DND-41 (cell line): ENCODE measurements at regions not wholly inside any gene's neighbourhood (a gene's known extent, or its start where the extent isn't known, plus 50 kb on each side); places are given as distances from the start of the nearest gene placed in this dataset.

ENCODE experiments used
- ATAC-seq: fragments of 200-7000 bp; cut with Tn5 transposase; 3 replicates; pipeline ENCODE4 v1.9.1; 2021; ENCODE audit warnings: low read depth; ENCODE audit not compliant: insufficient read depth
- DNase-seq: peaks from one replicate; pipeline ENCODE4 v3.0.0-alpha.2; 2020
- H2AFZ ChIP-seq: 2 replicates; pipeline ENCODE4 v1.6.0; 2012; ENCODE audit warnings: low read depth, low read length
- H3K27ac ChIP-seq: 2 replicates; pipeline ENCODE4 v1.5.1; 2012; ENCODE audit warnings: low read length, inconsistent platforms
- H3K27me3 ChIP-seq: fragments of 200-600 bp; sonication (generic); 2 replicates; pipeline ENCODE4 v1.6.0; 2012; ENCODE audit warnings: low read length, mild to moderate bottlenecking, inconsistent platforms; ENCODE audit not compliant: insufficient read depth, poor library complexity
- H3K36me3 ChIP-seq: 2 replicates; pipeline ENCODE4 v1.5.1; 2012; ENCODE audit warnings: low read length, inconsistent platforms; ENCODE audit not compliant: insufficient read depth
- H3K4me1 ChIP-seq: 2 replicates; pipeline ENCODE4 v1.5.1; 2012; ENCODE audit warnings: mild to moderate bottlenecking, low read length; ENCODE audit not compliant: insufficient read depth
- H3K4me2 ChIP-seq: 2 replicates; pipeline ENCODE4 v1.6.0; 2012; ENCODE audit warnings: mild to moderate bottlenecking, moderate library complexity, low read length, inconsistent platforms; ENCODE audit not compliant: insufficient read depth
- H3K4me3 ChIP-seq, 2 experiments: fragments of 200-600 bp in 1 of 2; shearing (Covaris generic) in 1 of 2; 2 replicates each; pipeline ENCODE4 v1.5.1; 2012 to 2016; ENCODE audit warnings: inconsistent platforms in 2 of 2, low read length in 2 of 2, mild to moderate bottlenecking in 2 of 2, low read depth in 1 of 2, moderate library complexity in 1 of 2
- H3K79me2 ChIP-seq: 2 replicates; pipeline ENCODE4 v1.6.0; 2012; ENCODE audit warnings: low read length, inconsistent platforms; ENCODE audit not compliant: insufficient read depth
- H3K9ac ChIP-seq: 2 replicates; pipeline ENCODE4 v1.6.0; 2012; ENCODE audit warnings: low read depth, mild to moderate bottlenecking, inconsistent platforms, low read length, moderate library complexity
- H3K9me3 ChIP-seq: 2 replicates; pipeline ENCODE4 v1.5.1; 2012; ENCODE audit warnings: low read length, moderate library complexity, mild to moderate bottlenecking, inconsistent platforms; ENCODE audit not compliant: insufficient read depth, severe bottlenecking
- H4K20me1 ChIP-seq: 2 replicates; pipeline ENCODE4 v1.6.0; 2012; ENCODE audit warnings: low read length; ENCODE audit not compliant: insufficient read depth
- EZH2 ChIP-seq: IDR thresholded peaks from 3 replicates; pipeline ENCODE4 v1.6.1; 2012; ENCODE audit warnings: borderline replicate concordance, low read depth, mild to moderate bottlenecking, moderate library complexity, low read length, inconsistent platforms; ENCODE audit not compliant: severe bottlenecking
- TF ChIP-seq, protein P1 (sequence below): IDR thresholded peaks from 2 replicates; pipeline ENCODE4 v1.5.1; 2012; ENCODE audit warnings: borderline replicate concordance, low read length, moderate library complexity, mild to moderate bottlenecking; ENCODE audit not compliant: poor library complexity, severe bottlenecking; ENCODE audit errors: extremely low read depth

DNA sequence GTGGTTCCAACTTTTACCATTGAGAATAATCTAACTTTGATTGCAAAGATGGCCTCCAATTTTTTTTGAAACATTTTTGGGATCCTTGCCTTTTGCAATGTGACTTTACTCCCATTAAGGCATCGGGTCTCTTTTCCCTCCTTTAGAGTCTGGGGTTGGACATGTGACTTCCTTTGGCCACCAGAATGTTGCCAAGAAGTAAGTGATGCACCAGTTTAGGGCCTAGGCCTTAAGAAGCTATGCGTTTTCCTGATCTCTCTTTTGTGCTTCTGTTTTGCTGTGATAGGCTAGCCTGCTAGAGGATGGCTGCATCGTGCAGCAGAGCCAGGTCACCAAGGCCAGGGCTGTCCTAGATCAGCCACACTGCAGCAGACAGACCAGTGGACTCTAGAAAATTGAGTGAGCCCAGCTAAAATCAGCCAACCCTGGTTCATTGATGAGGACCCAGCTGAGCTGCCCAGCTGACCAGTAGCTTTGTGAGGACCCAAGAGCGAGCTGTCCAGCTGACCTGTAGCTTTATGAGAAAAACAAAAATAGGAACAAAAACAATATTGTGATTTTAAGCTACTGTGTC is 594.0 kb upstream of the JAG1 start:
- Histone ChIP-seq H3K4me1 (no peaks in the 10 kb centered on the region), H3K27me3 (no peaks in the 10 kb centered on the region), H4K20me1 (no peaks in the 10 kb centered on the region), H3K9ac (no peak overlapping the region), H3K36me3 (no peaks in the 10 kb centered on the region), H3K4me2 (no peak overlapping the region), H3K9me3 (no peaks in the 10 kb centered on the region), H3K79me2 (no peaks in the 10 kb centered on the region), H3K4me3 (no peak overlapping the region), H2AFZ (no peak overlapping the region), H3K27ac (no peak overlapping the region)
- no peak for TF ChIP-seq EZH2
- TF ChIP-seq, protein P1, sequence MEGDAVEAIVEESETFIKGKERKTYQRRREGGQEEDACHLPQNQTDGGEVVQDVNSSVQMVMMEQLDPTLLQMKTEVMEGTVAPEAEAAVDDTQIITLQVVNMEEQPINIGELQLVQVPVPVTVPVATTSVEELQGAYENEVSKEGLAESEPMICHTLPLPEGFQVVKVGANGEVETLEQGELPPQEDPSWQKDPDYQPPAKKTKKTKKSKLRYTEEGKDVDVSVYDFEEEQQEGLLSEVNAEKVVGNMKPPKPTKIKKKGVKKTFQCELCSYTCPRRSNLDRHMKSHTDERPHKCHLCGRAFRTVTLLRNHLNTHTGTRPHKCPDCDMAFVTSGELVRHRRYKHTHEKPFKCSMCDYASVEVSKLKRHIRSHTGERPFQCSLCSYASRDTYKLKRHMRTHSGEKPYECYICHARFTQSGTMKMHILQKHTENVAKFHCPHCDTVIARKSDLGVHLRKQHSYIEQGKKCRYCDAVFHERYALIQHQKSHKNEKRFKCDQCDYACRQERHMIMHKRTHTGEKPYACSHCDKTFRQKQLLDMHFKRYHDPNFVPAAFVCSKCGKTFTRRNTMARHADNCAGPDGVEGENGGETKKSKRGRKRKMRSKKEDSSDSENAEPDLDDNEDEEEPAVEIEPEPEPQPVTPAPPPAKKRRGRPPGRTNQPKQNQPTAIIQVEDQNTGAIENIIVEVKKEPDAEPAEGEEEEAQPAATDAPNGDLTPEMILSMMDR = no peak
- ATAC-seq (no peak), DNase-seq (no peak)

DNA sequence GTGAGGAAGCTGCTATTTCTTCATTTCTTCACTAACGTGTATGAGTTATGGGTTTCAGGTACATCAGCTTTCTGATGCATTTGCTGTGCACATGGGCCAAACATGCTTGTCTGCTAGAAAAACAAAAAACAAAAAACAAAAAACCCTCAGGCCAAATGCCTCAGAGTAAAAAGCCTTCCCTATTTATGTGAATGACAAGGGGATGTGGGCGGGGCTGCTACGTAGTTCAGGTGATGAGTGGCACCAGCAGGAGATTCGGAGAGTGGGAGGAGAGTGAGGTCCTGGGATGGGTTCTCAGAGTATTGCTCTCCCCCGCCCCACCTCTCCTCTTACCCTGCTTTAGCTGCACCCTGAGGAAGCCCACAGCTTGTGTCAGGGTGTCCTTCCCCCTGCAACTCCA is 596.8 kb upstream of the JAG1 start:
- Histone ChIP-seq H3K27me3 (no peaks in the 10 kb centered on the region), H3K36me3 (no peaks in the 10 kb centered on the region), H3K79me2 (no peaks in the 10 kb centered on the region), H3K27ac (no peak overlapping the region), H3K9ac (no peak overlapping the region), H3K4me3 (no peak overlapping the region), H2AFZ (no peak overlapping the region), H4K20me1 (no peaks in the 10 kb centered on the region), H3K4me2 (no peak overlapping the region), H3K4me1 (no peaks in the 10 kb centered on the region), H3K9me3 (no peaks in the 10 kb centered on the region)
- TF ChIP-seq EZH2 = no peak
- TF ChIP-seq, protein P1 = no peak
- ATAC-seq (no peak), DNase-seq (no peak)

DNA sequence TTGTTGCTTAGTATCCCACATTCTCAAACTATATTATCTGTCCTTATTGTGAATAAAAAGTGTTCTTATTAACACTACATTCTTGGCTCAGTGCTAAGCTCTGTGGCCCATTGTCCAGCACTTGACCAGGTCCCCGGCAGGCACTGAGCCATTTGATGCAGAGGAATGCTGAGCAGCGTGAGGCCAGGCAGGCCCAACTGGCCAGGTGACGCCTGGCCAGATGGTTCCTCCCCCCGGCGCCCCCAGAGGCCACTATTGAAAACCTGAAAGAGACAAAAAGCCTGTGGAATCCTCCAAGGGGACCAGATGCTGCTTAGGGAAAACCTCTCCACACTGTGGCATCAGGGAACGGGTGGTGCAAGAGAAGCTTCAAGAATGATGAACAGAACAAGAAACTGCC is 597.5 kb upstream of the JAG1 start:
- Histone ChIP-seq H3K36me3 (no peaks in the 10 kb centered on the region), H3K27me3 (no peaks in the 10 kb centered on the region), H2AFZ (no peak overlapping the region), H3K4me1 (no peaks in the 10 kb centered on the region), H3K27ac (no peak overlapping the region), H3K9me3 (no peaks in the 10 kb centered on the region), H4K20me1 (no peaks in the 10 kb centered on the region), H3K9ac (no peak overlapping the region), H3K79me2 (no peaks in the 10 kb centered on the region), H3K4me3 (no peak overlapping the region), H3K4me2 (no peak overlapping the region)
- DNase-seq = no peak
- no peak for ATAC-seq
- TF ChIP-seq EZH2 = no peak

DNA sequence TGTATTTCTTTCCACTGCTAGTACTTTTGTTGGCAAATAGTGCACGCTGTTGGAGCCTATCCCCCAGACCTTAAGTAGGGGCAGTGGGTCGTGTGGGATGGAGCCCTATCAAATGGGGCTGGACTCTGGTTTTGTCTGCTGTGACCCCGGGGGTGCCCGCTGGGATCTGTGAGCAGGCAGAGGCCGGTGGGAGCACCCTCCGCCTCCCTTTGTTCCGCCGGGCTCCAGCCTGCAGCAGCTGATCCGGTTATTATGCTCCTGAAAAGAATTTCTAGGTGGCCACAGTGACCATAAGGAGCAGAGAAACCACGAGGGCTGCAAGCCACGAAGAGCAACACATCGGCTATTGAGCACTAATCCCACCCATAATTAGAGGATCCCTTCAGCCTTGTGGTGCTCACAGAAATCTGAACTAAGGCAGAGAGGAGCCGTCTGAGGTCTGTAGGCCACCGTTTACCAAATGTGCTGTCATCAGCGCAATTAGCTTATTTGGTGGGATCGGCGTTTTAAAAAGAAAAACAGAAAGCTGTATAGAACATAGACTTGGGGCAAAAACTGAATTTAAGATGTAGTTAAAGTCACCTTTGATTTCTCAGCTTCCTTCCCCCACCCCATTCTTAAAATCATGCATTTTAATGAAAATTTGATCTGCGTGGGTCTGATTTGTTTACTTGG is 598.3 kb upstream of the JAG1 start:
- DNase-seq (no peak), ATAC-seq (no peak)
- Histone ChIP-seq H3K4me2 (no peak overlapping the region), H4K20me1 (no peaks in the 10 kb centered on the region), H3K27me3 (no peaks in the 10 kb centered on the region), H3K36me3 (no peaks in the 10 kb centered on the region), H3K4me1 (no peaks in the 10 kb centered on the region), H3K27ac (no peak overlapping the region), H3K9me3 (no peaks in the 10 kb centered on the region), H3K9ac (no peak overlapping the region), H3K4me3 (no peak overlapping the region), H3K79me2 (no peaks in the 10 kb centered on the region), H2AFZ (no peak overlapping the region)
- TF ChIP-seq, protein P1 = no peak
- TF ChIP-seq EZH2 = no peak
